Sciatic nerve (tissue), 2 donors: ENCODE measurements at regions not wholly inside any gene's neighbourhood (a gene's known extent, or its start where the extent isn't known, plus 50 kb on each side); places are given as distances from the start of the nearest gene placed in this dataset.

ENCODE experiments used
- ATAC-seq: fragments of 200-7000 bp; cut with Tn5 transposase; one replicate; pipeline ENCODE4 v1.9.1; 2020; ENCODE audit warnings: mild to moderate bottlenecking, moderate library complexity
- DNase-seq: peaks from one replicate; pipeline ENCODE4 v3.0.0-alpha.2; 2020; ENCODE audit warnings: low spot score
- intact Hi-C: fragments of 100-400 bp; cut with DNase I; formaldehyde crosslinking; loops from one replicate; pipeline ENCODE4 v1.14.2; 2022
- donor health status: DM: no; HTN: no; CAD: no.
- donor health status: DM: no; HTN: no; CAD: no.

DNA sequence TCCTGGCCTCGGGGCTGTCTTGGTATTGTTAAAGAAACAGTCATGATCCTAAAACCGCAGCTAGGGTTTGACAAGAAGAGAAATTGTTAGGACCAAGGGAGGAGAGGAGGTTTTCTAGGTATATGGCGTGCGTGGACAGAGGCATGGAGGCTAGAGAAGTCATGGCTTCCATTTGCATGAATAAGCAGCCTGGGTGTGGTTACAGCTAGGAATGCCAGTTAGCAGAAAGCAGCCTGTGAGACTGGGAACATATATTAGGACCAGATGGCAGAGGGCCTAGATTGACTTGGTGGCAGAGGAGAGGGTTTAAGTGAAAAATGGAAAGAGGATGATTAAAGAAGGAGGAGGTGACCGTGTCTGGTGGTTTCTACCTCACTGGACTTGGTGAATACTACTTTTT, 573.6 kb upstream of the ARRDC4 start:
- no peak for ATAC-seq
- intact Hi-C loops: no loop called here

GRCh38 chr15:97401195-97401594, 559.3 kb upstream of the ARRDC4 start:
- intact Hi-C loops: no loop called here
- DNase-seq: no peak
- ATAC-seq: no peak

More for the DNA sequence above, 573.6 kb upstream of the ARRDC4 start:
- no peak for DNase-seq

DNA sequence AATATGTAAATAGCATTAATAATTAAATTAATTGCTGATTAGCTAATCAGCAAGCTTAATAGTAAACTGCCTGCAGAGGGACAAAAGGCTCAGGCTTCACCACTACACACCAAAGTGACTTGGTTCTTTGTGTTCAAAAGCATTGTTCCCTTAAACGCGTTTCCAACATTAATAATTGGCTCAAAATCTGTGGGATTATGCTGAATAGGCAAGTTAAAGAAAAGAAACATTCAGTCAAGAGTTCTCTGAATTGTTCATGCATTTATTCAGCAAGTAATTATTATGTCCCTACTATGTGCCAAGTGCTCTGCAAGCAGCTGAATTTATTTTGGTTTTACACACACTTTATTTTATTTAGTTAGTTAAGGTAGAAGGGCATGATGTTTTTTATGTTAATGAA, 558.5 kb upstream of the ARRDC4 start:
- intact Hi-C loops: no loop called here
- no peak for ATAC-seq
- no peak for DNase-seq

- ATAC-seq (no peak), DNase-seq (no peak)
- intact Hi-C loops: no loop called here
Measured at GRCh38 chr15:97406841-97407240, 553.7 kb upstream of the ARRDC4 start.

DNA sequence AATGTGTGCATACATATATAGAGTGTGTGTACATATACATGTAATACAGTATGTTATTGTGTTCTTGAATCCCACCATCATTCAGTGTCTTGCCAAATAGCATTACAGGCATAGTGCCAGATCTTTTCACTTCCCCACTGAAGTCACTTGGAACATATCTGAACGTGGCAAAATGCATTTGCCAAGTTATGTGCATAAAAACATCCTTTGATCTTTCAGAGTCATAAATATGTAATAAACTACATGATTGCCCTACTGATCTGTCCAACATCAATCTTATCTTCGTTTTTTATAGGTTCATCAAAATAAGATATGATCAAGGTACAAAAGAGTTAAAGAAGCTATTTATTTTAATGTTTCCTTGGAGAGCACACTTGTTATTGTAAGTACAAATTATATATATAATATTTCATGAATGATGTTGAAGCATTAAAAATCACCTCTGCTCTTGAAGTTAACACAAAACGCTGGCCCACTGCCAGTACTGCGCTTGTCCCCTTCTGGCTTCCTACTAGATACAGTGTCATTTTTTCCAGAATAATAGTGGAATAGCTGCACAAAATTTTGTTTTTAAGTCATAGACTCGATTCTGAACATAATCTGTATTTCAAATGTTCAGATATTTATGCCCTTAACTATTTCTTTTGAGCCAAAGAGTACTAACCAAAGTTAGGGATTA, 549.5 kb upstream of the ARRDC4 start:
- intact Hi-C loops: no loop called here
- ATAC-seq: no peak

DNA sequence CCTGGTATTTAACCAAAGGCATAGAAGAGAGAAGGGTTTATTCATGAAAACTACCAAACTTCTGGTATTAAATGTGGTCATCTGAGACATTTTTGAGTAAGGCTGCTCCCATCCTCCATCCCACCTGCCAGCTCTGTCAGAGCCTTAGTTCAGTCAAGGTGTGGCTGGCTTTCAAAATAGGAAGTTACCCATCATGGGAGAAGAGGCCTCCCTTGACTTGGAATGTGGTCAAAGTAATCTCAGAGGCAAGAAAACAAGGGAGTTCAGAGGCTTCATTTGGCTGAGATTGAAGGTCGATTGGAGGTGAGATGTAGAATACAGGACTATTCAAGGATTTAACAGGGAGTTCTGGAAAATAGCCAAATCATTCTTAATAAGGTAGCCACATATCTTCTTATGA, 540.4 kb upstream of the ARRDC4 start:
- no peak for DNase-seq
- intact Hi-C loops: no loop called here
- no peak for ATAC-seq

More for the DNA sequence above, 549.5 kb upstream of the ARRDC4 start:
- no peak for DNase-seq

GRCh38 chr15:97425596-97425995, 534.9 kb upstream of the ARRDC4 start:
- ATAC-seq (no peak), DNase-seq (no peak)
- intact Hi-C loops: no loop called here

- intact Hi-C loops: no loop called here
- no peak for DNase-seq
- no peak for ATAC-seq
Measured at GRCh38 chr15:97443101-97443500, 517.4 kb upstream of the ARRDC4 start.

- no peak for DNase-seq
- intact Hi-C loops: no loop called here
- ATAC-seq: no peak
Measured at GRCh38 chr15:97446138-97446537, 514.4 kb upstream of the ARRDC4 start.

GRCh38 chr15:97456521-97457202, 503.8 kb upstream of the ARRDC4 start:
- DNase-seq (no peak), ATAC-seq (no peak)
- intact Hi-C loops: no loop called here

DNA sequence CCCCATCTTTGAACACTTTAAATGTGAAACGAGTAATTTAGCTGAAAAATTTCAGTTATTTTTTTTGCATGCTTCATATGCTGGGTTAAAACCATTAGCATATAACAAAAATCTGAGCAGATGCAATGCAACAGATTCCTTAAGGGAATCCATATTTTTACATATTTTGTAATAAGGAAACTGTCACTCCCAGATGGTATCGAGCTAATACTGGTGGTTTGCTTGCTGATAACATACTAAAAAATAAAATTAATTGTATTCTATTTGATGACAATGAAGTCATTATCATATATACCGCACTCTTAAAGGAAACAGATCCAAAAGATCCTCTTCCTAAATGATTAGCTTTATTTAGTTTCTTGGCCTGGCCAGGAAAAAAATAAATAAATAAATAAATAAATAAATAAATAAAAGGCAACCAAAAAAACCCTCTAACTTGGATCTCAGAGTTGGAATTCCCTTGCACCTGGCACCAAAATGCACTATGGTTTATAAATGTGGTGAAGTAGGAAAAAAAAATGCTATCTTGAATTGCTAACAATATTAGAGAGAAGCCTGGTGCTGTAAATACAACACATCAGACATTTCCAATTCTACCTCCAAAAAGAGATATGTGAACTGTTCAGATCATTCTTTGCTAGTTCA, 503.2 kb upstream of the ARRDC4 start:
- intact Hi-C loops: no loop called here
- no peak for ATAC-seq
- DNase-seq: no peak

DNA sequence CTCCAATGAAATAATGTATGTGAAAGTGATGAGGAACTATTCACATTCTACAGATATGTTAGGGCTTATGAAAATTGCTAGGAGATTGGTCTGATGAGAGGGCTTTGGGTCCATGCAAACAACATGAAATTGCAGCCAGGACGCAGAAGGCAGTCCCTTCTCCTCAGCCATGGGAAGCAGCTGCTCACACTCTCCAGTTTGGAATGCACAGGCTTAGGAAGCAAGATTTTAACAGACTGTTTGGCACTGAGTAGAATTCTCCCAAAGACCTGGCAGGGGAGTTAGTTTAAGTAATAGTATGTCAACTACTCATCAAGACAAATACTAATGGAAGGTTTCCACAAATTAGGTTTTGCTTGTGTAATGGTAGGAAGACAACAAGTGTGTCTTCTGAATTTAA, 500.7 kb upstream of the ARRDC4 start:
- DNase-seq (no peak), ATAC-seq (no peak)
- intact Hi-C loops: no loop called here

- intact Hi-C loops: no loop called here
- ATAC-seq (no peak), DNase-seq (no peak)
Measured at GRCh38 chr15:97461226-97461625, 499.3 kb upstream of the ARRDC4 start.

DNA sequence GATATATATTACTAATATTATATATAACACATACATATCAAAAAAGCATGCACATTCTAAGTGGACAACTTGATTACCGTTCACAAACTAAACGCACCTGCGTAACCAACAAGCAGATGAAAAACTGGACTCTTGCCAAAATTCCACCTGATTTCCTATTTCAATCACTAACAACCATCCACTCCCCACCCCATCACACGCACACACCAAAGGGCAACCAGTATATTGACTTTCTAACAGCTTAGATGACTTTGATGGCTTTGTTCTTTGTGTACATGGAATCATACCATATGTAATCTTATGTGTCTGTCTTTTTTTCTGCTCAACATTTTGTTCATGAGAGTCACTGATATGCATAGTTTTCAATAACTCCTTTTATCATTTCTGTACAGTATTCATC, 496.8 kb upstream of the ARRDC4 start:
- ATAC-seq (no peak), DNase-seq (no peak)
- intact Hi-C loops: no loop called here

GRCh38 chr15:97470417-97470816, 490.1 kb upstream of the ARRDC4 start:
- intact Hi-C loops: no loop called here
- ATAC-seq (no peak), DNase-seq (no peak)

DNA sequence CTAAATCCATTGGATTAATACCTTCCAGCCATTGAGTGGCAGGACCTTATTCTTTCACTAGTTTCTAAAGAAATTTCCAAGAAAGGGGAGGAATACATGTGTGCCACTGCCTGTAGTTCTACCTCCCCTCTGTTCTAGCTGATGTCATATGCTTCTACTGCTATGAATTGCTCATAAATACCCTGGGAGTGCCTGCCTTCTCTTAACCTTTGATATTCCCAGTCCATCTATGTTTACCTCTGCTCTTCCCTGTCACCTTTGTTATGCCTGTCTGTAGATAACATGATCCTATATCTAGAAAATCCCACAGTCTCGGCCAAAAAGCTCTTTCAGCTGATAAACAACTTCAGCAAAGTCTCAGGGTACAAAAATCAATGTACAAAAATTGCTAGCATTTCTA, 486.9 kb upstream of the ARRDC4 start:
- DNase-seq (no peak), ATAC-seq (no peak)
- intact Hi-C loops: no loop called here

DNA sequence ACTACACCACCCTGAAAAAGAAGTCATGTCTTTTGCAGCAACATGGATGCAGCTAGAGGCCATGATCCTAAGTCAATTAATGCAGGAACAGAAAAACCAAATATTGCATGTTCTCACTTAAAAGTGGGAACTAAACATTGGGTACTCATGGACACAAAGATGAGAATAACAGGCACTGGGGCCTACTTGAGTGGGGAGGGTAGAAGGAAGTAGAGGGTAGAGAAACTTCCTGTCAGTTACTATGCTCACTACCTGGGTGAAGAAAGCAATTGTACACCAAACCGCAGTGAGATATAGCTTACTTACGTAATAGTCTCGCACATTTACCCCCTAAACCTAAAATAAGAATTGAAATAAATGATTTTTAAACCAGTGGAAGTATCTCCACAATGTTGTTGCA, 480.5 kb upstream of the ARRDC4 start:
- intact Hi-C loops: no loop called here
- DNase-seq (no peak), ATAC-seq (no peak)

DNA sequence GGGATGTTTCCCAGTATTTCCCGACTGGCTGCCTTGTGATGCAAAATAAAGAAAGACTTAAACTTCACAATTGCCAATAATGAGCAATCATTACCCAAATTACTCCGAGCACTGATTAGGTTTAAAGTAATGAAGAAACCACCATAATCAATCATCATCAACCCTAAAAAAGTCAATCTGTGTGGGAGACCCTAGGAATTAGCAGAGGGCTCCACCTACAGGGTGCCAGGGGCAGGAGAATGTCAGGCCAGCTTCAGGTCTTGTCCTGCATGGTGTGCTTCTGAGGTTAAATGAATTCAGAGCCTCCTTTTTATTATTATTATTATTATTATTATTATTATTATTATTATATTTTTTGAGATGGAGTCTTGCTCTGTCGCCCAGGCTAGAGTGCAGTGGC, 478.0 kb upstream of the ARRDC4 start:
- intact Hi-C loops: no loop called here
- DNase-seq: no peak
- ATAC-seq: no peak

DNA sequence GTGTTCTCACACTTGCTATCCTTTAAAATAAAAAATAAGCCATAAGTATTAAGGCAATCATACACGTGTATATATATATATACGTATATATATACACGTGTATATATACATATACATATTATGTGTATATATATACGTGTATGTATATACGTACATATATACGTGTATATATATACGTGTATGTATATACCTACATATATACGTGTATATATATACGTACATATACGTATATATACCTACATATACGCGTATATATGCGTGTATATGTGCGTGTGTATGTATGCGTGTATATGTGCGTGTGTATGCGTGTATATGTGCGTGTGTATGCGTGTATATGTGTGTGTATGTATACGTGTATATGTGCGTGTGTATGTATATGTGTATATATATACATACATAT, 477.3 kb upstream of the ARRDC4 start:
- DNase-seq: no peak
- intact Hi-C loops: no loop called here
- no peak for ATAC-seq

DNA sequence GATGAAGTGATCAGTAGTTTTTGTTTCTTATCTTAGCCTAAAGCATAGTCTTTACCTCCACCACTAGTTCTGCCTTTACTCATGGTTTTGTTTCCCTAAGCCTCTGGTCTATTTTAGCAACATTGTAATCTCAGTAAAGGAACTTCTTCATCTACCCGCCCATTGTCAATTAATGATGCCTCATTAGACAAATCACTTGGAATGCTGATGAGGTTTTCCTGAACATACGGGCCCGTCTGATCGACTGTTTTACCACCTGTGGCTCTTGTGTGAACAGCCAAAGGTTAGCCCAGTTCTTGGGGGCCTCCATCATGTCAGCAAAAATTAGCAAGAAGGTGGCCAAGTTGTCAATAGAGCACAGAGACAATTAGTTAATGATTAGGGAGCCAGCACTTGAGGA, 470.1 kb upstream of the ARRDC4 start:
- intact Hi-C loops: no loop called here
- no peak for ATAC-seq
- DNase-seq: no peak

GRCh38 chr15:97501291-97501690, 459.2 kb upstream of the ARRDC4 start:
- no peak for ATAC-seq
- intact Hi-C loops: no loop called here

More at GRCh38 chr15:97501291-97501690, 459.2 kb upstream of the ARRDC4 start:
- DNase-seq: no peak
